WERI-Rb-1 (cell line): ENCODE measurements at regions not wholly inside any gene's neighbourhood (a gene's known extent, or its start where the extent isn't known, plus 50 kb on each side); places are given as distances from the start of the nearest gene placed in this dataset.

Experiments
- DNase-seq: peaks from one replicate; pipeline ENCODE4 v3.0.0-alpha.2; 2020
- H3K27ac ChIP-seq: fragments of 250-450 bp; sonication (Bioruptor Pico); 2 replicates; pipeline ENCODE4 v1.5.1; 2020; ENCODE audit warnings: mild to moderate bottlenecking, moderate library complexity
- H3K27me3 ChIP-seq: fragments of 250-450 bp; sonication (Bioruptor Pico); 2 replicates; pipeline ENCODE4 v1.5.1; 2021; ENCODE audit warnings: mild to moderate bottlenecking, low read depth, moderate library complexity; ENCODE audit not compliant: insufficient read depth, severe bottlenecking
- H3K36me3 ChIP-seq: fragments of 250-450 bp; sonication (Bioruptor Pico); 2 replicates; pipeline ENCODE4 v1.5.1; 2020; ENCODE audit warnings: mild to moderate bottlenecking, moderate library complexity
- H3K4me3 ChIP-seq: 2 replicates; pipeline ENCODE4 v1.5.1; 2011; ENCODE audit warnings: low read depth, mild to moderate bottlenecking, control low read depth, low read length
- H3K9me3 ChIP-seq: fragments of 250-450 bp; sonication (Bioruptor Pico); 2 replicates; pipeline ENCODE4 v1.5.1; 2021; ENCODE audit warnings: mild to moderate bottlenecking, moderate library complexity; ENCODE audit not compliant: severe bottlenecking
- TF ChIP-seq, protein P1 (sequence below): IDR thresholded peaks from 2 replicates; pipeline ENCODE4 v1.5.1; 2011; ENCODE audit warnings: low read depth, mild to moderate bottlenecking, control low read depth, inconsistent platforms, low read length

- Histone ChIP-seq H3K27me3 (no peaks in the 10 kb centered on the region), H3K9me3 (no peaks in the 10 kb centered on the region), H3K36me3 (no peaks in the 10 kb centered on the region), H3K4me3 (no peak overlapping the region), H3K27ac (no peak overlapping the region)
- TF ChIP-seq, protein P1, sequence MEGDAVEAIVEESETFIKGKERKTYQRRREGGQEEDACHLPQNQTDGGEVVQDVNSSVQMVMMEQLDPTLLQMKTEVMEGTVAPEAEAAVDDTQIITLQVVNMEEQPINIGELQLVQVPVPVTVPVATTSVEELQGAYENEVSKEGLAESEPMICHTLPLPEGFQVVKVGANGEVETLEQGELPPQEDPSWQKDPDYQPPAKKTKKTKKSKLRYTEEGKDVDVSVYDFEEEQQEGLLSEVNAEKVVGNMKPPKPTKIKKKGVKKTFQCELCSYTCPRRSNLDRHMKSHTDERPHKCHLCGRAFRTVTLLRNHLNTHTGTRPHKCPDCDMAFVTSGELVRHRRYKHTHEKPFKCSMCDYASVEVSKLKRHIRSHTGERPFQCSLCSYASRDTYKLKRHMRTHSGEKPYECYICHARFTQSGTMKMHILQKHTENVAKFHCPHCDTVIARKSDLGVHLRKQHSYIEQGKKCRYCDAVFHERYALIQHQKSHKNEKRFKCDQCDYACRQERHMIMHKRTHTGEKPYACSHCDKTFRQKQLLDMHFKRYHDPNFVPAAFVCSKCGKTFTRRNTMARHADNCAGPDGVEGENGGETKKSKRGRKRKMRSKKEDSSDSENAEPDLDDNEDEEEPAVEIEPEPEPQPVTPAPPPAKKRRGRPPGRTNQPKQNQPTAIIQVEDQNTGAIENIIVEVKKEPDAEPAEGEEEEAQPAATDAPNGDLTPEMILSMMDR = no peak
- no peak for DNase-seq
Observed at GRCh38 chr10:129305046-129305445, 162.0 kb upstream of the MGMT start.

DNA sequence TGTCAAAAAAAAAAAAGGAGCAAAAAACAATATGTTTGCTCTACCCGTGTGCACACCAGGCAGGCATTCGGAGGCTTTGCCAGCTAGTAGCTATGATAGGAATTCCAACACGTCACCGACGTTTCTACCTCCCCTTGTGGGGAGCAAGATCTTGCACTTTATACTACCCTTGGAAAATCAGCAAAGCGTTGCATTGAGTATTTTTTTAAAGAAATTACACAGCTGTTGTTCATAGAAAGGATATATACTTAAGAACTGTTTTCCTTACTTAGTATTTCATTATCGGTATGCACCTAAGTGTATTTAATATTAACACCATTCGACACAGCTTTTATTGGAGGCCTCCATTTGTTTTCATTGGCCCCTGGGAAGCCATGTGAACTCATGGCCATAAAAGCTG, 159.9 kb upstream of the MGMT start:
- no peak overlapping the region for H3K27ac ChIP-seq

GRCh38 chr10:129308953-129309564, 158.0 kb upstream of the MGMT start:
- Histone ChIP-seq H3K9me3 (no peaks in the 10 kb centered on the region), H3K36me3 (no peaks in the 10 kb centered on the region), H3K27ac (no peak overlapping the region), H3K27me3 (no peaks in the 10 kb centered on the region), H3K4me3 (no peak overlapping the region)
- TF ChIP-seq, protein P1 = no peak
- DNase-seq = no peak

More for the DNA sequence above, 159.9 kb upstream of the MGMT start:
- Histone ChIP-seq H3K36me3 (no peaks in the 10 kb centered on the region), H3K9me3 (no peaks in the 10 kb centered on the region), H3K4me3 (no peak overlapping the region), H3K27me3 (no peaks in the 10 kb centered on the region)
- DNase-seq = no peak
- TF ChIP-seq, protein P1 = no peak

- no peaks in the 10 kb centered on the region for H3K36me3 ChIP-seq
- H3K9me3 ChIP-seq = no peaks in the 10 kb centered on the region
- H3K27ac ChIP-seq = no peak overlapping the region
- no peak overlapping the region for H3K4me3 ChIP-seq
- H3K27me3 ChIP-seq = no peaks in the 10 kb centered on the region
- TF ChIP-seq, protein P1 = no peak
- DNase-seq = no peak
Observed at GRCh38 chr10:129309565-129309964, 157.5 kb upstream of the MGMT start.

DNA sequence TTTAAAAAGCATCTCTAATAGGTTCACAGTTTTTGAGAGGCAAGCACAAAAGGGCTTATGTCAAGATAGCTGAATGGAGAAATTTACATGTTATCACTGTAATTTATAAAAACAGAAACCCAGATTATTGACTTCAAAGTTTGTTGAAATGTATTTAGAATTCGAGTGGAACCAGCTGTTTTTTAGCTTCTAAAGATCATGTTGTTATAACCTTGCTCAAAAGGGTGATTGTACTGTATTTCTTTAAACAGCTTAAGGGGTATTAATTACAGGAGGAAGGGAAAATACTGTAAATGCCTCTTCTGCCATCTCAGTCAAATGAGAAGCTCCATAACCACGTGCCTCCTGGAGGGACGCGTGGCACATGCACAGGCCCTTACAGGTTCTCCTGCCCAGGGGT, 156.2 kb upstream of the MGMT start:
- DNase-seq = no peak
- Histone ChIP-seq H3K9me3 (no peaks in the 10 kb centered on the region), H3K4me3 (no peak overlapping the region), H3K36me3 (no peaks in the 10 kb centered on the region), H3K27me3 (no peaks in the 10 kb centered on the region), H3K27ac (no peak overlapping the region)
- TF ChIP-seq, protein P1 = no peak

GRCh38 chr10:129319934-129320333, 147.1 kb upstream of the MGMT start:
- H3K36me3 ChIP-seq = no peaks in the 10 kb centered on the region
- H3K27me3 ChIP-seq = no peaks in the 10 kb centered on the region
- TF ChIP-seq, protein P1 = no peak
- no peaks in the 10 kb centered on the region for H3K9me3 ChIP-seq
- H3K4me3 ChIP-seq = no peak overlapping the region
- no peak overlapping the region for H3K27ac ChIP-seq
- DNase-seq = no peak
